SKM-1 (cell line): ENCODE measurements at regions not wholly inside any gene's neighbourhood (a gene's known extent, or its start where the extent isn't known, plus 50 kb on each side); places are given as distances from the start of the nearest gene placed in this dataset.

Source experiments
- DNase-seq: peaks from one replicate; lab custom pipeline; 2025; ENCODE audit not compliant: unreplicated experiment; lab: John Stamatoyannopoulos, UW

GRCh38 chr15:39320886-39321285 is 260.0 kb upstream of the THBS1 start:
- DNase-seq = no peak

GRCh38 chr15:39321977-39322376 is 258.9 kb upstream of the THBS1 start:
- DNase-seq = no peak

- DNase-seq = no peak
Observed at GRCh38 chr15:39323157-39323556, 257.7 kb upstream of the THBS1 start.

GRCh38 chr15:39323706-39324105 is 257.2 kb upstream of the THBS1 start:
- no peak for DNase-seq

- DNase-seq = no peak
Observed at GRCh38 chr15:39326306-39326975, 254.4 kb upstream of the THBS1 start.

GRCh38 chr15:39327005-39327730 is 253.7 kb upstream of the THBS1 start:
- peak; percentile 98 for DNase-seq

GRCh38 chr15:39330061-39330460 is 250.8 kb upstream of the THBS1 start:
- no peak for DNase-seq

- DNase-seq = no peak
Observed at GRCh38 chr15:39331584-39331983, 249.3 kb upstream of the THBS1 start.

GRCh38 chr15:39332846-39333245 is 248.0 kb upstream of the THBS1 start:
- no peak for DNase-seq

- no peak for DNase-seq
Observed at GRCh38 chr15:39333393-39333792, 247.5 kb upstream of the THBS1 start.

GRCh38 chr15:39333896-39334295 is 247.0 kb upstream of the THBS1 start:
- DNase-seq = no peak

GRCh38 chr15:39336926-39337325 is 244.0 kb upstream of the THBS1 start:
- DNase-seq = no peak

- DNase-seq = no peak
Observed at GRCh38 chr15:39338251-39338650, 242.6 kb upstream of the THBS1 start.

GRCh38 chr15:39340903-39341645 is 239.8 kb upstream of the THBS1 start:
- no peak for DNase-seq

- DNase-seq = no peak
Observed at GRCh38 chr15:39344662-39345141, 236.2 kb upstream of the THBS1 start.

GRCh38 chr15:39345176-39345575 is 235.7 kb upstream of the THBS1 start:
- no peak for DNase-seq

GRCh38 chr15:39347453-39347852 is 233.4 kb upstream of the THBS1 start:
- DNase-seq = no peak

GRCh38 chr15:39350785-39351184 is 230.1 kb upstream of the THBS1 start:
- DNase-seq = no peak

GRCh38 chr15:39354189-39354588 is 226.7 kb upstream of the THBS1 start:
- peak; percentile 3 for DNase-seq

- DNase-seq = no peak
Observed at GRCh38 chr15:39357480-39358268, 223.2 kb upstream of the THBS1 start.

GRCh38 chr15:39358441-39359041 is 222.3 kb upstream of the THBS1 start:
- no peak for DNase-seq
